GM19025 (cell line): ENCODE measurements at regions not wholly inside any gene's neighbourhood (a gene's known extent, or its start where the extent isn't known, plus 50 kb on each side); places are given as distances from the start of the nearest gene placed in this dataset.
"Not testable (repeated sequence)": the region's sequence is repeated elsewhere in the genome, so short reads cannot be mapped to it uniquely, and the experiment has no call there.

Experiments used
- ATAC-seq: cut with Tn5 transposase; IDR thresholded peaks from one replicate; pipeline ENCODE4 v1.9.1; 2021; ENCODE audit warnings: mild to moderate bottlenecking, low read depth, moderate library complexity; ENCODE audit not compliant: unreplicated experiment

GRCh38 chr7:6986892-6987291 lies 160.8 kb upstream of the CCZ1B start:
- ATAC-seq: not testable (repeated sequence)

- not testable (repeated sequence) for ATAC-seq
These were observed 162.5 kb upstream of the CCZ1B start for GRCh38 chr7:6988608-6989007.

- ATAC-seq: not testable (repeated sequence)
These were observed 163.9 kb upstream of the CCZ1B start for GRCh38 chr7:6989968-6990367.

GRCh38 chr7:6990426-6991152 lies 164.5 kb upstream of the CCZ1B start:
- not testable (repeated sequence) for ATAC-seq

GRCh38 chr7:6991169-6991611 lies 165.1 kb upstream of the CCZ1B start:
- ATAC-seq: not testable (repeated sequence)

GRCh38 chr7:6991686-6992085 lies 165.6 kb upstream of the CCZ1B start:
- ATAC-seq: not testable (repeated sequence)

GRCh38 chr7:6992133-6992532 lies 166.1 kb upstream of the CCZ1B start:
- not testable (repeated sequence) for ATAC-seq

- ATAC-seq: not testable (repeated sequence)
These were observed 169.0 kb upstream of the CCZ1B start for GRCh38 chr7:6995026-6995425.

- ATAC-seq: not testable (repeated sequence)
These were observed 169.6 kb upstream of the CCZ1B start for GRCh38 chr7:6995493-6996289.

GRCh38 chr7:6999067-6999666 lies 173.1 kb upstream of the CCZ1B start:
- not testable (repeated sequence) for ATAC-seq

- no peak for ATAC-seq
These were observed 176.5 kb upstream of the CCZ1B start for GRCh38 chr7:7002418-7003062.

- ATAC-seq: no peak
These were observed 177.0 kb upstream of the C1GALT1 start for GRCh38 chr7:7005303-7005702.

- not testable (repeated sequence) for ATAC-seq
These were observed 176.4 kb upstream of the C1GALT1 start for GRCh38 chr7:7005949-7006348.

GRCh38 chr7:7011241-7011640 lies 171.1 kb upstream of the C1GALT1 start:
- ATAC-seq: not testable (repeated sequence)

GRCh38 chr7:7011751-7012150 lies 170.6 kb upstream of the C1GALT1 start:
- ATAC-seq: not testable (repeated sequence)

GRCh38 chr7:7014827-7015595 lies 167.3 kb upstream of the C1GALT1 start:
- no peak for ATAC-seq

- no peak for ATAC-seq
These were observed 164.6 kb upstream of the C1GALT1 start for GRCh38 chr7:7017707-7018280.

GRCh38 chr7:7018290-7018689 lies 164.1 kb upstream of the C1GALT1 start:
- ATAC-seq: no peak

GRCh38 chr7:7032221-7032620 lies 150.1 kb upstream of the C1GALT1 start:
- ATAC-seq: no peak

- no peak for ATAC-seq
These were observed 146.5 kb upstream of the C1GALT1 start for GRCh38 chr7:7035851-7036250.
